Hepatocyte (in vitro differentiated cells): ENCODE measurements at regions not wholly inside any gene's neighbourhood (a gene's known extent, or its start where the extent isn't known, plus 50 kb on each side); places are given as distances from the start of the nearest gene placed in this dataset.

ENCODE experiments used
- EZH2 ChIP-seq: fragments of 200-600 bp; sonication (generic); IDR thresholded peaks from 2 replicates; pipeline ENCODE4 v1.6.1; 2016; ENCODE audit warnings: antibody characterized with exemption, mild to moderate bottlenecking, borderline replicate concordance
- EZH2phosphoT487 ChIP-seq: fragments of 200-600 bp; sonication (generic); IDR thresholded peaks from one replicate; pipeline ENCODE4 v1.6.1; 2018; ENCODE audit warnings: antibody characterized with exemption, mild to moderate bottlenecking, low read depth, moderate library complexity; ENCODE audit not compliant: unreplicated experiment, severe bottlenecking

GRCh38 chr7:53281312-53281711 is 245.9 kb downstream of the POM121L12 start:
- TF ChIP-seq EZH2phosphoT487 (no peak), EZH2 (no peak)
